Activated CD8-positive, alpha-beta T cell treated with anti-CD3 and anti-CD28 coated beads, Interleukin-2, amount 10 ng/mL, durations not matched to agents 7 days and 5 days (primary cell): ENCODE measurements at regions not wholly inside any gene's neighbourhood (a gene's known extent, or its start where the extent isn't known, plus 50 kb on each side); places are given as distances from the start of the nearest gene placed in this dataset.

Source experiments
- ATAC-seq: fragments of 150-1000 bp; cut with Tn5 transposase; one replicate; pipeline ENCODE4 v1.10.0; 2021; ENCODE audit warnings: moderate library complexity
- CTCF ChIA-PET: fragments of 350-600 bp; sonication (Branson Sonifier 250); formaldehyde crosslinking; loops from one replicate; lab custom pipeline; 2021; ENCODE audit warnings: antibody characterized with exemption; lab: Charles Lee
- POLR2A ChIA-PET: fragments of 350-600 bp; sonication (Branson Sonifier 250); formaldehyde crosslinking; loops from one replicate; lab custom pipeline; 2021; ENCODE audit warnings: antibody characterized with exemption; lab: Charles Lee
- DNase-seq: peaks from one replicate; pipeline ENCODE4 v3.0.0-alpha.2; 2020
- H3K27ac Mint-ChIP-seq: one replicate; pipeline ENCODE4 v1.8.0; 2021; ENCODE audit warnings: mild to moderate bottlenecking, mixed read lengths
- H3K27me3 Mint-ChIP-seq: one replicate; pipeline ENCODE4 v1.8.0; 2021; ENCODE audit warnings: low read depth, mixed read lengths
- H3K36me3 Mint-ChIP-seq: one replicate; pipeline ENCODE4 v1.8.0; 2021; ENCODE audit warnings: low read depth, mixed read lengths
- H3K4me1 Mint-ChIP-seq: one replicate; pipeline ENCODE4 v1.8.0; 2021; ENCODE audit warnings: low read depth, mixed read lengths
- H3K4me3 Mint-ChIP-seq: one replicate; pipeline ENCODE4 v1.8.0; 2021; ENCODE audit warnings: mild to moderate bottlenecking, mixed read lengths
- H3K9me3 Mint-ChIP-seq: one replicate; pipeline ENCODE4 v1.8.0; 2022; ENCODE audit warnings: mixed read lengths; ENCODE audit not compliant: insufficient read depth

DNA sequence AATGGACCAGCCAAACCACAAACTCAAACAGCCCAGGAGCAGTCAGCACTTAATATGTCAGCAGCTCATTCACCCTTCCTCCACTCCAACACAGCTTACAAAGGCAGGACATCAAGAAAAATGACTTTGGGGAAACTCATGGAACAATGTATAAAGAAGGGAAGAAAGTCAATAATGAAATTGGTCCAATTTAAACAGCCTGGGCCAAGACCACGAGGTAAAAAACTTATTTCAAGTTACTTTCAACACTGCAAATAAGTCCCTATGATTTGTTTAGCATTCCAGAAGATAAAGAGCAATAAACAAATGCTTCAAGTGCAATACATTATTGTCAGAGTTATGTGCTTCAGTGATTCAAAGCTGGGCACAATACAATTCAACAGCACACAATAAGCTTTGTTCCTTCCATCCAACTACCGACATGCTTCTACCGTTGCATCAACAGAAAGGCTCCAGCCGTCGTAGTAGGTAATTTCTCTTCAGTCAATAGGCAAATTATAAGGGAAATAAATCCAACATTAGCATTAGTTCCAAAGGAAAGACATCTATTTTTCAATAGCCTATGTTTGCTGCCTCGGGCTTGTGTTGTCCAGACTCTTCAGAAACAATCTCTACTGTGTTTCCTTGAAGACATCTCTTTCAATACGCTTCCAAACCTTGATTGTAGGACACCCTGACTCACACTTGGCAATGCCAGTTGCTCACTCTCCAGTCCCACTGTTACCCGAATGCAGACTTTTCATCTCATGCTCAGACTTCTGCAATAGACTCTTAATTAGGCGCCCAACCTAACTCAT, 225.7 kb downstream of the NUAK1 start:
- Mint-ChIP-seq H3K36me3 (no peaks in the 10 kb centered on the region), H3K27me3 (no peaks in the 10 kb centered on the region), H3K9me3 (no peaks in the 10 kb centered on the region), H3K4me1 (no peaks in the 10 kb centered on the region), H3K4me3 (no peak overlapping the region), H3K27ac (no peak overlapping the region)
- ChIA-PET CTCF (no interaction called here), POLR2A (no interaction called here)
- DNase-seq (no peak), ATAC-seq (no peak)

DNA sequence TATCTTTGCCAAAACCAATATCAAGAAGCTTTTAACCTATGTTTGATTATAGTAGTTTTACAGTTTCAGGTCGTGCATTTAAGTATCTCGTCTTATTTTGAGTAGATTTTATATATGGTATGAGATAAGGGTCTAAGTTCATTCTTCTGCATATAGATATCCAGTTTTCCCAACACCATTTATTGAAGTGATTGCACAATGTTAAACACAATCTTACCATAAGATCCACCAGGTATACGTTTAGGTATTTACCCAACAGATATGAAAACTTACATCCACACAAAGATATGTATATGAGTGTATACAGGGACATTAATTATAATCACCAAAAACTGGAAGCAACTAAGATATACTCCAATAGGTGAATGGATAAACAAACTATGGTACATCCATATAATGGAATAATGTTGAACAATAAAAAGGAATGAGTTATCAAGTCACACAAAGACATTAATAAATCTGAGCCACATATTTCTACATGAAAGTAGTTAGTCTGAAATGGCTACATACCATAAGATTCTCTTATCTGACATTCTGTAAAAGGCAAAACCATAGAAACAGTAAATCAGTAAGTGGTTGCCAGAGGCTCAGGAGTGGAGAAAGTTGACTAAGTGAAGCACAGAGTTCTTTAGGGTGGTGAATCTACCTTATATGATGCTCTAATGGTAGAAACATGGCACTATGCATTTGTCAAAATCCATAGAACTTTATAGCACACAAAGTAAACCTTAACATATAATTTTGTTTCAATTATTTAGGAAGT, 222.6 kb downstream of the NUAK1 start:
- ATAC-seq (no peak), DNase-seq (no peak)
- Mint-ChIP-seq H3K36me3 (no peaks in the 10 kb centered on the region), H3K4me1 (no peaks in the 10 kb centered on the region), H3K9me3 (no peaks in the 10 kb centered on the region), H3K27me3 (peaks cover 5% of the 10 kb centered on the region), H3K27ac (no peak overlapping the region), H3K4me3 (no peak overlapping the region)
- POLR2A ChIA-PET, result no interaction called here
- CTCF ChIA-PET, result no interaction called here

DNA sequence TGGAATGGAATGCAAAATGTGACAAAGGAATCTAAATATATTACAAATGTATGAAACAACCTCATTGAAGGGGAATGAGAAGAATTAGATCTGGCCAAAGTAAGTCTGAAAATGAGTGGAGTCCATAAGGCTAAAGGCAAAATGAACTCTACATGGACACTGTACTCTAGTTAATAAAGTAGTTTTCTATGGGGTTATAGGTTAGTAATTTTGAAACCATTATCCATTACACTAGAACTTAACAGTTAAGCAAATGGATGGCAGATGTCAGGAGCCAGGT, 222.1 kb downstream of the NUAK1 start:
- POLR2A ChIA-PET, result no interaction called here

DNA sequence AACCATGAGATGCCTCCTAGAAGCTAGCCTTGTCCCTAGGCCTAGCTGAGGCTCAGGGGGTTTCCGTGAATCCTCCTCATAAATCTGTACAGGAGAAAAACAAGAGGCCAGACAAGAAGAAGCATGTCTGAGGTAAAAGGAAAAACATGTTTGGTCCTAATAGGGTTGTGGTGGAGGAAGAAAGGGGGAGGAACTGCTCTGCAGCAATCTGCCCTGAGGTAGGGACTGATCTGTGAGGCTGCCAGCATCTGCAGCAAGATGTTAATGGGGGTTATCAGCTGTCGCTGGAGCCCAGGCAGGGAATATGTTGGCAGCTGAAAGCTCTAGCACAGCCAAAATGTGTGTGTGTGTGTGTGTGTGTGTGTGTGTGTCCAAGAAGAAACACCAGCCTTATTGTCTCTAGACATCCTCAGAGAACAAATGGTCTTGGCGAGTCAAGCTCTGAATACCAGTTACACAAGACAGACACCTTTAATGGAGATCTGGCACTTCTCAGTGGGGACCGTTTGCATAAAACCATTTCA, 218.5 kb downstream of the NUAK1 start:
- H3K9me3 Mint-ChIP-seq, result no peaks in the 10 kb centered on the region

More for the DNA sequence above, 222.1 kb downstream of the NUAK1 start:
- DNase-seq, result no peak
- no peak for ATAC-seq
- CTCF ChIA-PET, result no interaction called here
- Mint-ChIP-seq H3K27me3 (peaks cover 5% of the 10 kb centered on the region), H3K36me3 (no peaks in the 10 kb centered on the region), H3K4me1 (no peaks in the 10 kb centered on the region), H3K9me3 (no peaks in the 10 kb centered on the region), H3K4me3 (no peak overlapping the region), H3K27ac (no peak overlapping the region)

DNA sequence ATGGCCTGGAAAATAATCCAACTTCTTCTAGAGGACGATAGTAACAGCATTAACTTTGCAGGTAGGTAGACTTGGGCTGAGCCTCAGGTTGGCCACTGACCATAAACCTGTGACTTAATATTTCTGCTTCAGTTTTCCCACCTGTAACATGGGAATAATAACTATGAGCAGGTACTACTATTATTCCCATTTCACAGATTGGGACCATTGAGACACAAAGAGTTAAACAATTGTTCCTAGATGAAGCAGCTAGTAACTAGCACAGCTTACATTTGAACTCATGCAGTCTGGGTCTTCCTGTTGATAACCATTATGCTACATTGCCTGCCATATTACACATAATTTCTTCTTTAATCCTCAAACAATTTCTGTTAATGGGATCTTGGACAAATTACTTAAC, 217.7 kb downstream of the NUAK1 start:
- no peak for DNase-seq
- Mint-ChIP-seq H3K27me3 (peaks cover 8% of the 10 kb centered on the region), H3K36me3 (no peaks in the 10 kb centered on the region), H3K9me3 (no peaks in the 10 kb centered on the region), H3K4me3 (no peak overlapping the region), H3K4me1 (no peaks in the 10 kb centered on the region), H3K27ac (no peak overlapping the region)
- ChIA-PET CTCF (no interaction called here), POLR2A (no interaction called here)
- ATAC-seq, result no peak

More for the DNA sequence above, 218.5 kb downstream of the NUAK1 start:
- Mint-ChIP-seq H3K27me3 (peaks cover 8% of the 10 kb centered on the region), H3K36me3 (no peaks in the 10 kb centered on the region), H3K27ac (no peak overlapping the region), H3K4me1 (no peaks in the 10 kb centered on the region), H3K4me3 (no peak overlapping the region)
- ATAC-seq, result no peak
- CTCF ChIA-PET, result interaction anchor here (0.6 kb wide), 1 partner anchor 24 kb away, joined by 3 read pairs; no protein-coding TSS in a partner anchor
- no peak for DNase-seq
- POLR2A ChIA-PET, result no interaction called here

DNA sequence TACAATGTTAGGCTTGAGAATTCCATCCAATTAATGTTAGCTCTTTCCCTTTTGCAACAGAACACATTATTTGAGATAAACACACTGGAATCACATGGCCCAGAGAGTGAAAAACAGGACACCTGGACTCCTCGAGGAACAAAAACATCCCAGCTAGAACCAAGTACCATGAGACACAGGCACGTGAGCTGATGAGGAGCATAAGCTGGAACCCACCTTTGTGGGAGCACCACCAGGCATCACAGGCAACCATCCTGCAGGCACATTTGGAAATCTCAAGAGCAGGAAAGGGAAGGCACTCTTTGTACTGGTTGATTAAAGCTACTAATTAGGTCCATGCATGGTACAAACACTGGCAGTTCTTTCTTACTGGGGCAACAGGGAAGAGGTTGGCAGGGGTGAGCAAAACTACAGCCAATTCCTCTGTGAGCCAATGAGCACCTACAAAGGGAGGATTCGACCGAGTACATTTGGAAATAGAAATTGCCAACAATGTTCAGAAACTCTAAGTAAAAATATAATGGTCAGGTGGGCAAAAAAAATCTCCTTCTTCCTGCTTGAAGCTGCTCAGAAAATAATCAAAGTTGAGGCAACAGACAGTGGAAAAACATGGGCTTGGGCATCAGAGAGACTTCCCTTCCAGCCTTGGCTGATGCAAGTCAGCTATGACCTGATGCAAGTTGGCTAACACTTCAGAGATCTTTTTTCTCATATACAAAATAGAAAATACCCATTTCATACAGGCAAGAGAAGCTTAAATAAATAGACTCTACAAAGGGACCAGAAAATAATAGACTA, 216.7 kb downstream of the NUAK1 start:
- no peaks in the 10 kb centered on the region for H3K36me3 Mint-ChIP-seq
- no peaks in the 10 kb centered on the region for H3K9me3 Mint-ChIP-seq
- H3K27ac Mint-ChIP-seq, result no peak overlapping the region
- no peak for ATAC-seq
- POLR2A ChIA-PET, result no interaction called here
- no peak for DNase-seq
- H3K4me3 Mint-ChIP-seq, result no peak overlapping the region
- CTCF ChIA-PET, result no interaction called here
- no peaks in the 10 kb centered on the region for H3K4me1 Mint-ChIP-seq
- peaks cover 8% of the 10 kb centered on the region for H3K27me3 Mint-ChIP-seq

DNA sequence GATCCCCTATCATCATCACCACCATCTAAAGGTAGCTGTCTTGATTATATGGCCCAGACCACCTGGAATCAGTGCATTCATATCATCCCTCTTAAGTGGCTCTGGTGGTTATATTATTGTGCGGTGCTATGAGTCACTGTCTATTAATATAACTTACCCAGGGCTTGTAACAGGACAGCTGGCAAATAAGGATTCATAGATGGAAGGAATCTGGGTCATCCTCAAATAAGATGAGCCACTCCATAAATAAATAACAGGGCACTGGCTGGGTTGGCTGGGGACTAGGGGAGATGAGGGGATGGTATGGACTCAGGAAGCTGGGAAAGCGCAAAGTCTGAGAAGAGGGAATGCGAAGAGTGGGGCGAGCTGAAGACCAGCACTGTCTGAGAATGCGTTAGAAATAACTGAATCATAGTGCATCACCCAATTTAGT, 216.1 kb downstream of the NUAK1 start:
- H3K4me3 Mint-ChIP-seq, result no peak overlapping the region
- ChIA-PET POLR2A (no interaction called here), CTCF (no interaction called here)
- no peak overlapping the region for H3K27ac Mint-ChIP-seq
- H3K36me3 Mint-ChIP-seq, result no peaks in the 10 kb centered on the region
- no peaks in the 10 kb centered on the region for H3K4me1 Mint-ChIP-seq
- ATAC-seq (no peak), DNase-seq (no peak)
- no peaks in the 10 kb centered on the region for H3K9me3 Mint-ChIP-seq
- peaks cover 8% of the 10 kb centered on the region for H3K27me3 Mint-ChIP-seq

DNA sequence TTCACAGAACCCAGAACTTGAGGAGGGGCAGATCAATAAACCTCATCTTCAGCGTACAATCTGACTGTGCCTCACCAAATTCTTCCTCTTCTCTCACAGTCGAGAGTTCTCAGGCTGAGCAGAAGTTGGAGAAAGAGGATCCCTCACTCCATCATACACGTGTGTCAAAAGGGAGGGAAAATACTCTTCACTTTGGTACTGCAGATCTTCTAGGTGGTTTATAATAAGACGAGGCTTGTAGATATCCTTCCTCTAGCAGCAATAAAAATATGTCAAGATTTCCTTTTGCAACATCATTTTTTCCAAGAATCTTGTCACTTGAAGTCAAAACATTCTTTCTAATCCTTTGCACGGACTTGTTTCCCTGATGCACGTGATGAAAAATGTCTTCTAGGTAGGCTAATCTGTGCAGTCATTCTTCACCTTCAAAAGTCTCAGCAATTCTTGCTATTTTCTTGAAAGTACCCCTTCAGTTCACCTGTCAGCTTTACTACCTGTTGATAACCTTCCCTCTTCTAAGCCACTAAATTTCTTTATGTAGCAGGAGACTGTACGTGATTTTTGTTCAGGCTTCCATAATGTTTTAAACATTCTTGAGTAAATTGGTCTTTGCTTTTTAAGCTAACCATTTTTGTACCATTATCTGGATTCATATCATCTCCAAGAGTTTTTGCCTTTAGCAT, 214.1 kb downstream of the NUAK1 start:
- H3K27ac Mint-ChIP-seq, result no peak overlapping the region
- H3K27me3 Mint-ChIP-seq, result peaks cover 4% of the 10 kb centered on the region
- H3K4me3 Mint-ChIP-seq, result no peak overlapping the region
- H3K36me3 Mint-ChIP-seq, result no peaks in the 10 kb centered on the region
- ChIA-PET CTCF (no interaction called here), POLR2A (no interaction called here)
- DNase-seq, result no peak
- H3K4me1 Mint-ChIP-seq, result no peaks in the 10 kb centered on the region
- ATAC-seq, result no peak
- no peaks in the 10 kb centered on the region for H3K9me3 Mint-ChIP-seq

DNA sequence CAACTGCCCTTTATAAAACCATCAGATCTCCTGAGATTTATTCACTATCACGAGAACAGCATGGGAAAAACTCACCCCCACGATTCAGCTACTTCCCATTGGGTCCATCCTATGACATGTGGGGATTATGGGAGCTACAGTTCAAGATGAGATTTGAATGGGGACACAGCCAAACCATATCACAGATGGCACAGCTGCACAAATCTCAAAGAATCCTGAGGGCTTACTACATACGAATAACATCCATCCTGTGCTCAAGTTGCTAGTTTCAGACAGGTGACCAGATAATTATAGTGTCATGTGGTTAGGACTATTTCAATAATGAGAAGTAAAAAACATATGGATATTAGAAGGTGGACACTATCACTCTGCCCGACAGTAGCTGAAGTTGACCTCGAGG, 211.2 kb downstream of the NUAK1 start:
- no peak overlapping the region for H3K4me3 Mint-ChIP-seq
- H3K27ac Mint-ChIP-seq, result no peak overlapping the region
- DNase-seq (no peak), ATAC-seq (no peak)
- ChIA-PET CTCF (no interaction called here), POLR2A (no interaction called here)
- H3K36me3 Mint-ChIP-seq, result no peaks in the 10 kb centered on the region
- no peaks in the 10 kb centered on the region for H3K4me1 Mint-ChIP-seq
- peaks cover 3% of the 10 kb centered on the region for H3K27me3 Mint-ChIP-seq
- H3K9me3 Mint-ChIP-seq, result no peaks in the 10 kb centered on the region

DNA sequence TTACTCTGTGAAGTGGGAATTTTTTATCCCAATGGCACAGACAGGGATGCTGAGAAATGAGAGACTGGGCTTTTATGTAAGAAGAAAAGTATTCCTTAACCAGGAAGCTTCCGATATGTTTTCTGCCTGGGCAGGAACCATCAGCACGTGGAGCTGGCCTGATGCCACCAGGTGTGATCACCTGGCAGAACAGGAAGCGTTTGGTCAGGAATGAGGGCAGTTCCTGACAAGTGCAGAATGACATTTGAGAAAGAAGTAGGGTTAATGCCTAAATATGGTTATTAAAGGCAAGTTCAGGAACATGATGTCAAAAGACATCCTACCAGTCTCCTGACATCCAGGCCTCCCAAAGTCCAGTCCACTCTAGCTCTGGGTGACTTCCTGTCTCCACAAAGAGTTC, 210.3 kb downstream of the NUAK1 start:
- ChIA-PET POLR2A (no interaction called here), CTCF (no interaction called here)
- Mint-ChIP-seq H3K9me3 (no peaks in the 10 kb centered on the region), H3K4me1 (no peaks in the 10 kb centered on the region), H3K36me3 (no peaks in the 10 kb centered on the region), H3K27ac (no peak overlapping the region), H3K4me3 (no peak overlapping the region), H3K27me3 (peaks cover 3% of the 10 kb centered on the region)
- ATAC-seq (no peak), DNase-seq (no peak)

DNA sequence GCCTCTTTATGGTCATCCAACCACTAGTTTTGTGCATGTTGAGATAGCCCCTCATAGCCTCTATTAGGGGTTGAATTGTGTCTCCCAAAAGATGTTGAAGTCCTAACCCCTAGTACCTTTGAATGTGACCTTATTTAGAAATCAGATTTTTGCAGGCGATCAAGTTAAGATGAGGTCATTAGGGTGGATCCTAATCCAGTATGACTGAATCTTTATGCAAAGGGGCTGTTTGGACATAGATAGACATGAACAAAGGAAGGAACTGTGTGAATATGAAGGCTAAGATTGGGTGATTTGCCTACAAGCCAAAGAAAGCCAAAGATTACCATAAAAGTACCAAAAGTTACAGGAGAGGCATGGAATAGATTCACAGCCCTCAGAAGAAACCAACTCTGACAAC, 209.6 kb downstream of the NUAK1 start:
- Mint-ChIP-seq H3K27me3 (peaks cover 3% of the 10 kb centered on the region), H3K27ac (no peak overlapping the region), H3K36me3 (no peaks in the 10 kb centered on the region), H3K4me1 (no peaks in the 10 kb centered on the region), H3K4me3 (no peak overlapping the region), H3K9me3 (no peaks in the 10 kb centered on the region)
- DNase-seq, result no peak
- ChIA-PET CTCF (no interaction called here), POLR2A (no interaction called here)
- ATAC-seq, result no peak
